Body of pancreas (tissue), 4 donors: ENCODE measurements at regions not wholly inside any gene's neighbourhood (a gene's known extent, or its start where the extent isn't known, plus 50 kb on each side); places are given as distances from the start of the nearest gene placed in this dataset.

Experiments
- ATAC-seq: fragments of 150-250 bp; one replicate; pipeline ENCODE4 v1.9.1; 2016
- DNase-seq, 4 donors: peaks; one replicate each; pipeline ENCODE4 v3.0.0-alpha.2; 2019
- H3K27ac ChIP-seq, 4 donors: fragments of 200-600 bp; sonication (generic); 1 replicate in 3 of 4; 2 replicates in 1 of 4; pipeline versions ENCODE4 v1.5.1 to v1.6.1; 2016 to 2019; ENCODE audit warnings: mild to moderate bottlenecking in 1 of 4, mixed read lengths in 1 of 4, moderate library complexity in 1 of 4
- H3K27me3 ChIP-seq, 2 donors: fragments of 200-600 bp; sonication (generic); one replicate each; pipeline ENCODE4 v1.6.0; 2016; ENCODE audit warnings: mild to moderate bottlenecking in 1 of 2
- H3K36me3 ChIP-seq, 2 donors: fragments of 200-600 bp; sonication (generic); replicated peaks in 1 of 2; 2 replicates each; pipeline ENCODE4 v1.5.1; 2016; ENCODE audit warnings: low read depth in 2 of 2; ENCODE audit not compliant: insufficient read depth in 1 of 2
- H3K4me1 ChIP-seq: fragments of 200-600 bp; sonication (generic); one replicate; pipeline ENCODE4 v1.6.0; 2016
- H3K4me3 ChIP-seq, 2 donors: fragments of 200-600 bp; sonication (generic); 1 replicate in 1 of 2; 2 replicates in 1 of 2; pipeline ENCODE4 v1.5.1; 2016 to 2019
- H3K9me3 ChIP-seq, 3 donors: fragments of 200-600 bp; sonication (generic); 1 replicate in 2 of 3; 2 replicates in 1 of 3; pipeline ENCODE4 v1.5.1; 2016
- POLR2A ChIP-seq, 3 donors: fragments of 450-650 bp; IDR thresholded peaks; one replicate each; pipeline ENCODE4 v1.6.1; 2016; ENCODE audit warnings: antibody characterized with exemption in 3 of 3, mild to moderate bottlenecking in 2 of 3
- WGBS, 2 donors: methylation state at CpG; one replicate each; pipeline ENCODE4 v1.1.5; 2017; 5-methylcytosine and 5-hydroxymethylcytosine counted together
- intact Hi-C: fragments of 100-400 bp; cut with DNase I; formaldehyde crosslinking; loops from one replicate; pipeline ENCODE4 v1.15.1; 2023
- TF ChIP-seq, protein P1 (sequence below), 7 experiments: fragments of 450-650 bp in 4 of 7; fragments of 200-600 bp in 3 of 7; sonication (generic) in 3 of 7; IDR thresholded peaks; one replicate each; pipeline ENCODE4 v1.5.1; 2016 to 2019; ENCODE audit warnings: antibody characterized with exemption in 7 of 7

DNA sequence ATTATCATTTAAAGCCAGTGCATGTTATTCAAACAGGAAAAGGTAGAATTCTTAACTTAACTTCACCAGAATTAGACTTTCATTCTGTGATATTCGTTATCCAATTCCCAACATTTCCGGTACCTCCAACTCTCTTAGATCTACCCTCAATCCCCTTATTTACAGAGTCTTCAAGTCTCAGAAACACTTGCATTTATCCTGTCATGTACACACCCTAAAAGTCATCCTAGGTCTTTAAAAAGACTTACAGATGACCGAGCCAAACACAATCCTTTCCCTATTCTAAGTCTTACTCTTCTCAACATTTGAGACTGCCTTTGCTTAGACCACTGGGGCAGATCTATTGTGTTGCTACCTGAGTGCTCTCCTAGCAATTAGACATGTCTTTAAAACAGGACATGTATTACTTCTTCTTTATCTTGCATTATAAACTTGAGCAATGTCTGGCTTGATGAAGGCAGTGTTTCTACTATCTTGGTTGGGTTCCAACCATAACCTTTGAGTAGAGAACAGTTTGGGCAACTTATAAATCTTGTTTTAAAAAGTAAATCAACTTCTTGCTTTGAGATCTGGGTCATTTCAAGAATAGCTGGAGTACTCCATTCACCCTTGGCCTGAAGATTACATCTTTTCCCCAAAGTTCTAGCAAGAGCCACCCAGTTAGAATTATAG, 140.6 kb upstream of the PLEKHG7 start:
- Histone ChIP-seq H3K4me1 (peaks cover 48% of the 10 kb centered on the region), H3K27me3 (no peaks in the 10 kb centered on the region), H3K4me3 (no peak overlapping the region), H3K27ac (peak overlapping the region in 3 of 4 donors; percentile 9 to 58 (median 46)), H3K9me3 (no peaks in the 10 kb centered on the region), H3K36me3 (no peaks in the 10 kb centered on the region)
- no peak for ATAC-seq
- WGBS, 2 donors, result 70 to 93% methylated on average over 3 of the region's 3 CpGs
- intact Hi-C loops, result no loop called here
- DNase-seq, result no peak
- TF ChIP-seq POLR2A (IDR thresholded peaks at IDR 0.05), result no peak
- TF ChIP-seq, protein P1, sequence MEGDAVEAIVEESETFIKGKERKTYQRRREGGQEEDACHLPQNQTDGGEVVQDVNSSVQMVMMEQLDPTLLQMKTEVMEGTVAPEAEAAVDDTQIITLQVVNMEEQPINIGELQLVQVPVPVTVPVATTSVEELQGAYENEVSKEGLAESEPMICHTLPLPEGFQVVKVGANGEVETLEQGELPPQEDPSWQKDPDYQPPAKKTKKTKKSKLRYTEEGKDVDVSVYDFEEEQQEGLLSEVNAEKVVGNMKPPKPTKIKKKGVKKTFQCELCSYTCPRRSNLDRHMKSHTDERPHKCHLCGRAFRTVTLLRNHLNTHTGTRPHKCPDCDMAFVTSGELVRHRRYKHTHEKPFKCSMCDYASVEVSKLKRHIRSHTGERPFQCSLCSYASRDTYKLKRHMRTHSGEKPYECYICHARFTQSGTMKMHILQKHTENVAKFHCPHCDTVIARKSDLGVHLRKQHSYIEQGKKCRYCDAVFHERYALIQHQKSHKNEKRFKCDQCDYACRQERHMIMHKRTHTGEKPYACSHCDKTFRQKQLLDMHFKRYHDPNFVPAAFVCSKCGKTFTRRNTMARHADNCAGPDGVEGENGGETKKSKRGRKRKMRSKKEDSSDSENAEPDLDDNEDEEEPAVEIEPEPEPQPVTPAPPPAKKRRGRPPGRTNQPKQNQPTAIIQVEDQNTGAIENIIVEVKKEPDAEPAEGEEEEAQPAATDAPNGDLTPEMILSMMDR (IDR thresholded peaks at IDR 0.05), result no peak

DNA sequence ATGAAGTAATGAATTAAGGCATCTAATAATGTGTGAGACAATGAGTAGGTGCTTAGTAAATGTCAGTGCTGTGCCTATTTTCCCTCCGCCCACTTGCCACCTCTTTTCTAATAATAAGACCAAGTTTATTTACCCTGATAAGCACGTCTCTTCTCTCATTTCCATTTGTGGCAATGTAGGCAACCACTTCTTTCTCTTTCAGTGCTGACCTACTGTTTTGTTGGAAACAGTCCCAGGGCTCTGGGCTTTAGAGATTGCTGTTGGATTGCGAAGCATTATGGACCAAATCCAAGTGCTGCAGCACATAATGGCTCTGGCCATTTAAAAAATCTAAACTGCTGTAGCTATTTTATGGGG, 141.3 kb upstream of the PLEKHG7 start:
- DNase-seq (peak; percentile 65 to 88 (median 78)), ATAC-seq (peak; percentile 87)
- H3K4me3 ChIP-seq, result no peak overlapping the region
- H3K9me3 ChIP-seq, result no peaks in the 10 kb centered on the region
- H3K27ac ChIP-seq, result peak overlapping the region in 3 of 4 donors; percentile 31 to 58 (median 46)
- no peaks in the 10 kb centered on the region for H3K27me3 ChIP-seq
- TF ChIP-seq, protein P1 (IDR thresholded peaks at IDR 0.05), result no peak
- TF ChIP-seq POLR2A (IDR thresholded peaks at IDR 0.05), result no peak
- H3K36me3 ChIP-seq, result no peaks in the 10 kb centered on the region
- intact Hi-C loops, result no loop called here
- 2 to 6% methylated on average over 3 of the region's 3 CpGs for WGBS, 2 donors
- peaks cover 55% of the 10 kb centered on the region for H3K4me1 ChIP-seq

DNA sequence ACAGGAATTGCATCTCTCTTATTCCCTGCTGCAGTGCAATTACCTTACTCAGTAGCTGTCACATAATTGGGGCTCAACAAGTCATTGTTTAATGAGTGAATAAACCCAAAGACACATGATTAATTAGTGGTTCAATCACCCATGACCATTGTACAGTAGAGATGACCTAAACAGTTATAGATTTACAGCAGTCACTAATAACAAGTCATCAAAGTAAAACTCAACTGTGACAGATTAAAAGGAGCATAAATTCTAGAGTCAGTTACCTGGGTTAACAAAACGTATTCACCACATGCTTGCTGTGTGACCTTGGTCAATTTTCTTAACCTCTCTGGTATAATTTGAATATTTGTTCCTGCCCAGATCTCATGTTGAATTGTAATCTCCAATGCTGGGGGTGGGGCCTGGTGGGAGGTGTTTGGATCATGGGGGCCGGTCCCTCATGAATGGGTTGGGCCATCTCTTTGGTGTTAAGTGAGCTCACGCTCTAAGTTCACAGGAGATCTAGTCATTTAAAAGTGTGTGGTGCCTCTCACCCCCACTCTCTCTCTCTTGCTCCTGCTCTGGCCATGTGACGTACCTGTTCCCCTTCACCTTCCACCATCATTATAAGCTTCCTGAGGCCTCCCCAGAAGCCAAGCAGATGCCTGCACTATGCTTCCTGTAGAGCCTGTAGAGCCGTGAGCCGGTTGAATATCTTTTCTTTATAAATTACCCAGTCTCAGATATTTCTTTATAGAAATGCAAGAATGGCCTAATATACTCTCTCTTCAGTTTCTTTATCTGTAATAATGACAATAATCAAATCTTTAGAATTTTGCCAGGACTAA, 141.9 kb upstream of the PLEKHG7 start:
- peaks cover 59% of the 10 kb centered on the region for H3K4me1 ChIP-seq
- intact Hi-C loops, result no loop called here
- H3K36me3 ChIP-seq, result no peaks in the 10 kb centered on the region
- H3K27ac ChIP-seq, result peak overlapping the region in 3 of 4 donors; percentile 31 to 58 (median 46)
- no peak for ATAC-seq
- WGBS, 2 donors, result 76 to 87% methylated on average over 6 of the region's 6 CpGs
- DNase-seq, result no peak
- no peaks in the 10 kb centered on the region for H3K27me3 ChIP-seq
- no peak for TF ChIP-seq POLR2A (IDR thresholded peaks at IDR 0.05)
- TF ChIP-seq, protein P1 (IDR thresholded peaks at IDR 0.05), result no peak
- H3K4me3 ChIP-seq, result no peak overlapping the region
- no peaks in the 10 kb centered on the region for H3K9me3 ChIP-seq

DNA sequence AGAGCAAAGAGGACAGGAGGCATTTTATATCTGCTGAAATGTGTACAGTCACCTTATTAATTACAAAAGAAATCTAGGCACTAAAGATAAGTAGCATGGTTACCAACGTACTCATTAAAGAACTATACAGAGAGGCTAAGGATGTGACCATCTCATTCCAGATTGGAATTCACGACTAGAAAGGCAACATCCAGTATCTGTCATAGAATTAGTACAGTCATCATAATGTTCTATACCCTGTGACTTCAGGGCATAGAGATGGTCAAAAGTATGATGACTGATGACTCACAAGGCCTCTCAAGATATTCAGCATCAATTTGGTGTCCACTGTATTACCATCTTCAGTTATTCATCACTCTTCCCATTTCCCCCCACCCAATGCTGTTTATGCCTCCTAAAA, 144.0 kb upstream of the PLEKHG7 start:
- no peak overlapping the region for H3K4me3 ChIP-seq
- H3K27me3 ChIP-seq, result no peaks in the 10 kb centered on the region
- H3K36me3 ChIP-seq, result no peaks in the 10 kb centered on the region
- H3K9me3 ChIP-seq, result no peaks in the 10 kb centered on the region
- H3K27ac ChIP-seq, result peak overlapping the region; percentile 7 to 76 (median 53)
- H3K4me1 ChIP-seq, result peaks cover 77% of the 10 kb centered on the region
- ATAC-seq (no peak), DNase-seq (no peak)
- TF ChIP-seq, protein P1 (IDR thresholded peaks at IDR 0.05), result no peak
- no peak for TF ChIP-seq POLR2A (IDR thresholded peaks at IDR 0.05)
- intact Hi-C loops, result loop anchor here (10.0 kb wide), 1 partner anchor 54 kb away; no protein-coding TSS in a partner anchor
- WGBS, 2 donors, result 36 to 47% methylated on average over 2 of the region's 2 CpGs
